ENCODE measurements at regions not wholly inside any gene's neighbourhood (a gene's known extent, or its start where the extent isn't known, plus 50 kb on each side); places are given as distances from the start of the nearest gene placed in this dataset.
"Not testable (repeated sequence)": the region's sequence is repeated elsewhere in the genome, so short reads cannot be mapped to it uniquely, and the experiment has no call there.

DNA sequence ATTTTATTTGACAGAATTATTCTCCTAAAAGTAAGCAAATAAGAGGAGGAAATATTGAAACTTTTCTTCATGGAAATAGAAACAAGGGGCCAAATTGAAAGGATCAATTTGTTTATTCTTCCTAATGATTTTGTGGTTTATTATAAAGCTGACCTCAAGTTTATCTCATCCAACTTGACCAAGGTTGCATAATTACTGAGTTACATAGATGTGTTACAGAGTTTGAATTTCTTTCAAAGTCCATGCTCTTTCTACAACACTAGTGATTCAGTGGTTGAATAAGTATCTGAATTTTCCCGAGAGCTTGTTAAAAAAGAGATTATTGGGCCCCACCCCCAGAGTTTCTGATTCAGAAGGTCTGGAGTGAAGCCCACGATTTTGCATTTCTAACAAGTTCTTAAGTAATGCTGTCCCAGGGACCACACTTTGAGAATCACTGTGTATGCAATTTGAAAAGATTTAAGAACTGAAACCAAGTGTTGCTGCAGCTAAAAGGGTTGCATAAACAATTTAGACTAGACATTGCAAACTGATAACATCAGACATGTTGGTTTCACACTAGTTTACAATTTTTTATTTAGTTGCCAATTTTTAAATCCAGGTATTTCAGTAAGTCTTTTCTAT, 485.7 kb upstream of the ANO5 start:
- Histone ChIP-seq H3K27ac (no peak overlapping the region), H3K4me2 (no peak overlapping the region), H3K27me3 (no peaks in the 10 kb centered on the region), H3K9ac (no peak overlapping the region), H3K9me3 (no peaks in the 10 kb centered on the region), H3K36me3 (no peaks in the 10 kb centered on the region), H3K4me1 (no peaks in the 10 kb centered on the region), H4K20me1 (no peaks in the 10 kb centered on the region), H3K4me3 (no peak overlapping the region)
- no peak for TF ChIP-seq Cebpa-rat (IDR thresholded peaks at IDR 0.05)

DNA sequence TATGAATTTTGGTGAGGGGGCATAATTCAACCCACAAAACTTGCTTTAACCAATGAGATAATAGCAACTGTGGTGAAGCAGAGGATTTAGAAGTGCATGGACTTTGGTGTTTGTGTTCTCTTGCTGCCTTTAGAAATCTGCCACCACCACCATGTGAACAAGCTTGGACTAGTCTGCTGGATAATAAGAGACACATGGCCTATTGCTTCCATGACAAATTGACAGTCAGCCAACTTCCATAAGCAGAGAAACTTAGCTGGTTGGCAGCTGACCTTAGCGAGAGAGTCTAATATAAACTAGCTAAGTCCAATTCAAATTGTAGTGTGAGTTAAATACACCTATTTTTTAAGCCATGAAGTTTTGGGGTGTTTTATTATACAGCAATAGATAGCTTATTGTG, 482.1 kb upstream of the ANO5 start:
- Histone ChIP-seq H3K9me3 (no peaks in the 10 kb centered on the region), H3K4me1 (no peaks in the 10 kb centered on the region), H3K4me3 (no peak overlapping the region), H3K36me3 (no peaks in the 10 kb centered on the region), H3K9ac (no peak overlapping the region), H3K27ac (no peak overlapping the region), H3K27me3 (no peaks in the 10 kb centered on the region), H4K20me1 (no peaks in the 10 kb centered on the region), H3K4me2 (no peak overlapping the region)
- no peak for TF ChIP-seq Cebpa-rat (IDR thresholded peaks at IDR 0.05)

DNA sequence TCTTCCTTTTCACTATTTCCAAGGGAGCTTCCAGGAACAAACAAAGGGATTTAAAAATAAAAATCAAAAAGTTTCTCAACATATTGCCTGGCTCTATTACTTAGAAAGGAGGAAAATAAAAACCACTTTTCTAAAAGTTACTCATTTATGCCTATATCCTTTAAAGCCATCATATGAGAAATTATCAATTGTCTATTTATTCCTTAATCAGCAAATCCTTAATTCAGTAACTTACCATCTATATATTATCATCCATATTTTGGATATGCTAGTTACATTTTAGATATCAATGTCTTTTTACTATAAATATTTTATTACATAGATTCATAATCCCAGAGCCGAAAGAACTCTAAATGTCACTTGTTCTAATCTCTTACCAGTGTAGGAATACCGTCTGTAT, 481.5 kb upstream of the ANO5 start:
- Histone ChIP-seq H3K4me1 (no peaks in the 10 kb centered on the region), H3K27me3 (no peaks in the 10 kb centered on the region), H3K9ac (no peak overlapping the region), H3K4me3 (no peak overlapping the region), H3K9me3 (no peaks in the 10 kb centered on the region), H3K36me3 (no peaks in the 10 kb centered on the region), H4K20me1 (no peaks in the 10 kb centered on the region), H3K27ac (no peak overlapping the region), H3K4me2 (no peak overlapping the region)
- TF ChIP-seq Cebpa-rat (IDR thresholded peaks at IDR 0.05), result no peak

DNA sequence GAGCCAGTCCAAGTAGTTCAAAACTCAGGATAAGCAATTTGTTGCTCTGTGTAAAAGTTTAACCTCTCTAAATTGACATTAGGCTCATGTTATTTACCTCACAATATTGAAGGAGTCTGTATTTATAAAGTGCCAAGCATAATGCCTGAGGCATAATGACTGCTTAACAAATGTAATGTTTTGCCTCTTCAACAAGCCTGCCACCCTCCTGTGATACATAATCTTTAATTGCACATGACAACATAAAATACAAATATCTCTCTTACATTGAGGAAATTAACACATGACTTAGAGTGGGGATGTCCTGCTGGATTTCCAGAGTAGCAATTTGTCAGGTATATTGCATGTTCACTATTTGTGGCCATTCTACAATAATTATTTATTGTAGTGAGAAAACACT, 469.2 kb upstream of the ANO5 start:
- Histone ChIP-seq H3K4me1 (no peaks in the 10 kb centered on the region), H3K36me3 (no peaks in the 10 kb centered on the region), H3K27me3 (no peaks in the 10 kb centered on the region), H3K4me2 (no peak overlapping the region), H3K9me3 (no peaks in the 10 kb centered on the region), H4K20me1 (no peaks in the 10 kb centered on the region), H3K4me3 (no peak overlapping the region), H3K27ac (no peak overlapping the region), H3K9ac (no peak overlapping the region)
- no peak for TF ChIP-seq Cebpa-rat (IDR thresholded peaks at IDR 0.05)

DNA sequence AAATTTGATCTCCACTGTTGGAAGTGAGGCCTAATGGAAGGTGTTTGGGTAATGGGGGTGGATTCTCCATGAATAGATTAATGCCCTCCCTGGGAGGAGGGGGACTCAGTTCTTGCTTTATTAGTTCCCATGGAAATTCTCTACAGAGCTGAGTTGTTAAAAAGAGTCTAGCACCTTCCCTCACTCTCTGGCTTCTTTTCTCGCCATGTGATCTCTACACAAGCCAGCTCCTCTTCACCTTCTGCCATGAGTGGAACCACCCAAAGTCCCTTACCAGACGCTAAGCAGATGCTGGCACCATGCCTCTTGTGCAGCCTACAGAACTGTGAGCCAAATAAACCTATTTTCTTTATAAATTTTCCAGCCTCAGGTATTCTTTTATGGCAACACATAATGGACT, 465.8 kb upstream of the ANO5 start:
- Histone ChIP-seq H3K27ac (no peak overlapping the region), H3K36me3 (no peaks in the 10 kb centered on the region), H3K9ac (no peak overlapping the region), H3K9me3 (peaks cover 9% of the 10 kb centered on the region; the same call in 1 of the 2 replicates), H3K4me2 (no peak overlapping the region), H4K20me1 (no peaks in the 10 kb centered on the region), H3K27me3 (no peaks in the 10 kb centered on the region), H3K4me1 (no peaks in the 10 kb centered on the region), H3K4me3 (no peak overlapping the region)
- no peak for TF ChIP-seq Cebpa-rat (IDR thresholded peaks at IDR 0.05)

DNA sequence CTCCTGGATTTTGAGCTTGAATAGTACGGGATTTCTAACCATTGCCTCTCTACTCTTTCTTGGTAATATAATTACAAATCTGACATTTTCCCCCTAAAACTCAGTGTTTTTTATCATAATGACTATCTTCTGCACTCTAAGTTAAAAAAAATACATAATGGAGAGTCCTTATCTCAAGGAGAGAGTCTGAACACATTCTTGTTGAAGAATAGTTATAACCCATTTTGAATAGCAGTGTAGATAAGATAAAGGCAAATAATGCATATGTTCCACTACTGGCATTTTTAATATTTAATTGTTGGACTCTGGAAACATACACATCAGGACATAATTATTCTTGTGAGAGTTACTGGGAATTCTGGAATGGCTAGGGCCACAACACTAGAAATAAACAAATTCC, 456.5 kb upstream of the ANO5 start:
- Histone ChIP-seq H3K36me3 (no peaks in the 10 kb centered on the region), H3K27me3 (no peaks in the 10 kb centered on the region), H3K4me1 (no peaks in the 10 kb centered on the region), H3K27ac (no peak overlapping the region), H3K9ac (no peak overlapping the region), H3K4me2 (no peak overlapping the region), H3K9me3 (no peaks in the 10 kb centered on the region), H4K20me1 (no peaks in the 10 kb centered on the region), H3K4me3 (no peak overlapping the region)
- TF ChIP-seq Cebpa-rat (IDR thresholded peaks at IDR 0.05), result no peak

DNA sequence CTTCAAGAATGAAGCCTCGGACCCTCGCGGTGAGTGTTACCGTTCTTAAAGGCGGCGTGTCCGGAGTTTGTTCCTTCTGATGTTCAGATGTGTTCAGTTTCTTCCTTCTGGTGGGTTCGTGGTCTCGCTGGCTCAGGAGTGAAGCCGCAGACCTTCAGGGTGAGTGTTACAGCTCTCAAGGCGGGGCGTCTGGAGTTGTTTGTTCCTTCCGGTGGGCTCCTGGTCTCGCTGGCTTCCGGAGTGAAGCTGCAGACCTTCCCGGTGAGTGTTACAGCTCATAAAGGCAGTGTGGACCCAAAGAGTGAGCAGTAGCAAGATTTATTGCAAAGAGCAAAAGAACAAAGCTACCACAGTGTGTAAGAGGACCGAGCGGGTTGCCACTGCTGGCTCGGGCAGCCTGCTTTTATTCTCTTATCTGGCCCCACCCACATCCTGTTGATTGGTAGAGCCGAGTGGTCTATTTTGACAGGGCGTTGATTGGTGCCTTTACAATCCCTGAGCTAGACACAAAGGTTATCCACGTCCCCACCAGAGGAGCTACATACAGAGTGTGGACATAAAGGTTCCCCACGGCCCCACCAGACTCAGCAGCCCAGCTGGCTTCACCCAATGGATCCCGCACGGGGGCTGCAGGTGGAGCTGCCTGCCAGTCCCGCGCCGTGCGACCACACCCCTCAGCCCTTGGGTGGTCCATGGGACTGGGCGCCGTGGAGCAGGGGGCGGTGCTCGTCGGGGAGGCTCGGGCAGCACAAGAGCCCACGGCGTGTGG, 440.2 kb upstream of the ANO5 start:
- H3K36me3 ChIP-seq, H3K27ac ChIP-seq, H3K27me3 ChIP-seq, H3K4me3 ChIP-seq, H4K20me1 ChIP-seq, H3K9me3 ChIP-seq, H3K9ac ChIP-seq, H3K4me1 ChIP-seq: not testable (repeated sequence)
- H3K4me2 ChIP-seq, result peak overlapping the region; percentile 49

DNA sequence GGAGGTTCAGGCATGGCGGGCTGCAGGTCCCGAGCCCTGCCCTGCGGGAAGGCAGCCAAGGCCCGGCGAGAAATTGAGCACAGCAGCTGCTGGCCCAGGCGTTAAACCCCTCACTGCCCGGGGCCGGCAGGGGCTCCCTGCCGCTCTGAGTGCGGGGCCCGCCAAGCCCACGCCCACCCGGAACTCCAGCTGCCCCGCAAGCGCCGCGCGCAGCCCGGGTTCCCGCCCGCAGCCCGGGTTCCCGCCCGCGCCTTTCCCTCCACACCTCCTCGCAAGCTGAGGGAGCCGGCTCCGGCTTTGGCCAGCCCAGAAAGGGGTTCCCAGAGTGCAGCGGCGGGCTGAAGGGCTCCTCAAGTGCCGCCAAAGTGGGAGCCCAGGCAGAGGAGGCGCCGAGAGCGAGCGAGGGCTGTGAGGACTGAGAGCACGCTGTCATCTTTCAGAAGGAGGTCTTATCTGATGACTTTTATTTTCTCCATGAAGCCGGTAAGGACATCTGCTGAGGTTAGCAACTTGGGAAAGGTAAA, 439.6 kb upstream of the ANO5 start:
- H3K4me3 ChIP-seq, H3K36me3 ChIP-seq, H3K4me2 ChIP-seq, H3K27me3 ChIP-seq, H3K27ac ChIP-seq, H3K4me1 ChIP-seq, H4K20me1 ChIP-seq, H3K9ac ChIP-seq, H3K9me3 ChIP-seq: not testable (repeated sequence)

DNA sequence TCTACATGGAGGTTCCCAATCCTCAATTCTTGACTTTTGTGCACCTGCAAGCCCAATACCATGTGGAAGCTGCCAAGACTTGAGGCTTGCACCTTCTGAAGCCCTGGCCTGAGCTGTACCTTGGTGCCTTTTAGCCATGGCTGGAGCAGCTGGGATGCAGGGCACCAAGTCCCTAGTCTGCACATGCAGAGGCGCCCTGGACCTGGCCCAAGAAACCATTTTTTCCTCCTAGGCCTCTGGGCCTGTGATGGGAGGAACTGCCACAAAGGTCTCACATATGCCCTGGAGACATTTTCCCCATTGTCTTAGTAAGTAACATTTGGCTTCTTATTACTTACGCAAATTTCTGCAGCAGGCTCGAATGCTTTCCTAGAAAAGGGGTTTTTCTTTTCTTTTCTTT, 431.9 kb upstream of the ANO5 start:
- Histone ChIP-seq H3K27ac (no peak overlapping the region), H3K9me3 (peaks cover 25% of the 10 kb centered on the region), H4K20me1 (no peaks in the 10 kb centered on the region), H3K9ac (no peak overlapping the region), H3K36me3 (no peaks in the 10 kb centered on the region), H3K4me3 (no peak overlapping the region), H3K27me3 (no peaks in the 10 kb centered on the region), H3K4me1 (no peaks in the 10 kb centered on the region), H3K4me2 (no peak overlapping the region)
- no peak for TF ChIP-seq Cebpa-rat (IDR thresholded peaks at IDR 0.05)

DNA sequence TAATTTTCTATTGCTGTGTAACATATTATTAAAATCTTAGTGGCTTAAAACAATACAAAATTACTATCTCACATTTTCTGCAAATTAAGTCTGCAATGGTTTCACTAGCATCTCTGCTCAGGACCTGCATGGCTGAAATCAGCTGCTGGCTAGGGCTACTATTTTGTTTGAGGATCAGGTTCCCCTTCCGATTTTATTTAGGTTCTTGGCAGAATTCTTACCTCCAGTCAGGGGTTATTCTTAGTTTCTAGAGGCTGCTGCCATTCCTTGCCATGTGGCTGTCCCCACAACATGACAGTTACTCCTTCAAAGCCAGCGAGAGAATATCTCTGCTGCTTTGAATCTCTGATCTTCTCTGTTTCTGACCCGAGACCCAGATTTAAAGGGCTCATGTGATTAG, 424.5 kb upstream of the ANO5 start:
- H3K9ac ChIP-seq, result no peak overlapping the region
- no peak overlapping the region for H3K27ac ChIP-seq
- no peak overlapping the region for H3K4me3 ChIP-seq
- H4K20me1 ChIP-seq, result no peaks in the 10 kb centered on the region
- H3K9me3 ChIP-seq, result no peaks in the 10 kb centered on the region
- H3K4me2 ChIP-seq, result no peak overlapping the region
- H3K36me3 ChIP-seq, result no peaks in the 10 kb centered on the region
- H3K4me1 ChIP-seq, result no peaks in the 10 kb centered on the region
- no peak for TF ChIP-seq Cebpa-rat (IDR thresholded peaks at IDR 0.05)
- no peaks in the 10 kb centered on the region for H3K27me3 ChIP-seq

All from BLaER1 (cell line).